ENCODE measurements at regions not wholly inside any gene's neighbourhood (a gene's known extent, or its start where the extent isn't known, plus 50 kb on each side); places are given as distances from the start of the nearest gene placed in this dataset.

- peak; percentile 9 for TF ChIP-seq CTCF (IDR thresholded peaks at IDR 0.05; ENCODE audit: low read depth, low read length)
- peak; percentile 70 for DNase-seq (ENCODE audit: extremely low read depth, low read depth)
Measured at GRCh38 chr2:12320991-12321641, 395.6 kb upstream of the TRIB2 start.

GRCh38 chr2:12321886-12322285 is 394.9 kb upstream of the TRIB2 start:
- no peak for DNase-seq (ENCODE audit: extremely low read depth, low read depth)
- TF ChIP-seq CTCF (IDR thresholded peaks at IDR 0.05; ENCODE audit: low read depth, low read length) = no peak

GRCh38 chr2:12325806-12326205 is 390.9 kb upstream of the TRIB2 start:
- no peak for DNase-seq (ENCODE audit: extremely low read depth, low read depth)
- TF ChIP-seq CTCF (IDR thresholded peaks at IDR 0.05; ENCODE audit: low read depth, low read length) = no peak

- TF ChIP-seq CTCF (IDR thresholded peaks at IDR 0.05; ENCODE audit: low read depth, low read length) = no peak
- DNase-seq (ENCODE audit: extremely low read depth, low read depth) = no peak
Measured at GRCh38 chr2:12326449-12327190, 390.1 kb upstream of the TRIB2 start.

- DNase-seq (ENCODE audit: extremely low read depth, low read depth) = no peak
- no peak for TF ChIP-seq CTCF (IDR thresholded peaks at IDR 0.05; ENCODE audit: low read depth, low read length)
Measured at GRCh38 chr2:12330916-12331315, 385.8 kb upstream of the TRIB2 start.

GRCh38 chr2:12331698-12332097 is 385.0 kb upstream of the TRIB2 start:
- no peak for TF ChIP-seq CTCF (IDR thresholded peaks at IDR 0.05; ENCODE audit: low read depth, low read length)
- no peak for DNase-seq (ENCODE audit: extremely low read depth, low read depth)

GRCh38 chr2:12333293-12333692 is 383.4 kb upstream of the TRIB2 start:
- TF ChIP-seq CTCF (IDR thresholded peaks at IDR 0.05; ENCODE audit: low read depth, low read length) = no peak
- DNase-seq (ENCODE audit: extremely low read depth, low read depth) = no peak

All from AG09319 (cell line).